K562 (cell line): ENCODE measurements at regions not wholly inside any gene's neighbourhood (a gene's known extent, or its start where the extent isn't known, plus 50 kb on each side); places are given as distances from the start of the nearest gene placed in this dataset.

Experiments used
- CBX3 ChIP-seq, 2 experiments: IDR thresholded peaks; 1 replicate in 1 of 2; 2 replicates in 1 of 2; pipeline ENCODE4 v1.6.1; 2012; ENCODE audit warnings: inconsistent platforms in 2 of 2, low read length in 2 of 2, borderline replicate concordance in 1 of 2, control low read depth in 1 of 2
- CCNT2 ChIP-seq: IDR thresholded peaks from 2 replicates; pipeline ENCODE4 v1.6.1; 2011; ENCODE audit warnings: borderline replicate concordance, low read depth, mild to moderate bottlenecking, moderate library complexity, mixed read lengths, low read length; ENCODE audit not compliant: insufficient read length; ENCODE audit errors: extremely low read depth
- JUND ChIP-seq, 2 experiments: IDR thresholded peaks; 2 replicates in 1 of 2; 3 replicates in 1 of 2; pipeline ENCODE4 v1.6.1; 2011; ENCODE audit warnings: borderline replicate concordance in 2 of 2, low read depth in 2 of 2, low read length in 2 of 2, improper control_type of control experiment in 1 of 2, missing biosample characterization in 1 of 2, missing genetic modification characterization in 1 of 2, missing genetic modification reagents in 1 of 2
- MYC ChIP-seq, 2 experiments: fragments of 250-450 bp in 1 of 2; sonication (Bioruptor Pico) in 1 of 2; IDR thresholded peaks; 2 replicates each; pipeline versions ENCODE4 v1.5.1 to v1.6.1; 2012 to 2021; ENCODE audit warnings: low read depth in 2 of 2, borderline replicate concordance in 1 of 2, improper control_type of control experiment in 1 of 2, low read length in 1 of 2, mild to moderate bottlenecking in 1 of 2, moderate library complexity in 1 of 2
- RCOR1 ChIP-seq, 2 experiments: IDR thresholded peaks; 2 replicates each; pipeline ENCODE4 v1.6.1; 2012; ENCODE audit warnings: low read depth in 2 of 2, low read length in 2 of 2, borderline replicate concordance in 1 of 2, improper control_type of control experiment in 1 of 2
- SLC30A9 ChIP-seq: fragments of 250-450 bp; sonication (Bioruptor Pico); IDR thresholded peaks from 2 replicates; pipeline ENCODE4 v1.8.0; 2022; ENCODE audit warnings: mild to moderate bottlenecking, moderate library complexity
- U2AF2 ChIP-seq: fragments of 200-400 bp; formaldehyde crosslinking; optimal IDR thresholded peaks from 2 replicates; pipeline ENCODE3; 2017; ENCODE audit warnings: low read depth, mild to moderate bottlenecking, low read length
- ZNF766 ChIP-seq: fragments of 200-800 bp; sonication (Bioruptor generic); conservative IDR thresholded peaks from 2 replicates; pipeline ENCODE4 v1.6.1; 2016; ENCODE audit warnings: missing genetic modification characterization, missing compliant biosample characterization
- TF ChIP-seq, protein P1 (sequence below), 2 experiments: fragments of 450-650 bp; IDR thresholded peaks; 2 replicates each; pipeline ENCODE4 v1.6.1; 2018; ENCODE audit warnings: mild to moderate bottlenecking in 2 of 2, low read depth in 1 of 2; ENCODE audit not compliant: partially characterized antibody in 2 of 2
- TF ChIP-seq, protein P2 (sequence below): IDR thresholded peaks from 2 replicates; pipeline ENCODE4 v1.6.1; 2014; ENCODE audit warnings: antibody characterized with exemption
- TF ChIP-seq, protein P3 (sequence below): fragments of 200-800 bp; sonication (Bioruptor generic); IDR thresholded peaks from 2 replicates; pipeline ENCODE4 v1.6.1; 2016; ENCODE audit warnings: missing genetic modification characterization, missing compliant biosample characterization
- TF ChIP-seq, protein P4 (sequence below): fragments of 450-650 bp; formaldehyde crosslinking; conservative IDR thresholded peaks from 2 replicates; pipeline ENCODE4 v1.4.0; 2022; ENCODE audit warnings: mild to moderate bottlenecking, missing genetic modification characterization

DNA sequence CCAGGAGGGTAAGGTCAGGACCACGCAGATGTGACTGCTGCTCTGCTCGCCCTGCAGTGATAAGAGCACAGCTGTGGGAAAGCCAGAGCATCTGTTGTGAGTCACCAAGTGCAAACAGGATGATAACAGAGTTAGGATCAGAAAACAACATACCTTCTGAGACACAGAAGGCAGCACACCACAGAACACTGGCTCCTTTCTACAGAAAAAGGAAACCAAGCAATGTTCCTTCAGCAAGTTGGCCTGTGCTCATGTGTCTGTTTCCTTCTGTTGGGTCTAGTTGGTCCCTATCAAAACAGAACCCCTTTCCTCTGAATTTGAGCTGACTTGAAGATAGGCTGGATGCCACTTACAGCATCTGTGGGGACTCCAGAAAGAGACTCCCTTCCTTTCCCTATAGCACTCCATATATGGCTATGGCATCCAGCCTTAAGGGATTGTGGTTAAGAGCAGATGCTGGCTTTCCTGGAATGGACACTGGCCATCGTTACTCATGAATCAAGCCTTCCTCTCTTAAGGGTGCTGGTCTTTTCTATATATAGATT is 440.7 kb upstream of the THBS1 start (continued):
- TF ChIP-seq, protein P1, sequence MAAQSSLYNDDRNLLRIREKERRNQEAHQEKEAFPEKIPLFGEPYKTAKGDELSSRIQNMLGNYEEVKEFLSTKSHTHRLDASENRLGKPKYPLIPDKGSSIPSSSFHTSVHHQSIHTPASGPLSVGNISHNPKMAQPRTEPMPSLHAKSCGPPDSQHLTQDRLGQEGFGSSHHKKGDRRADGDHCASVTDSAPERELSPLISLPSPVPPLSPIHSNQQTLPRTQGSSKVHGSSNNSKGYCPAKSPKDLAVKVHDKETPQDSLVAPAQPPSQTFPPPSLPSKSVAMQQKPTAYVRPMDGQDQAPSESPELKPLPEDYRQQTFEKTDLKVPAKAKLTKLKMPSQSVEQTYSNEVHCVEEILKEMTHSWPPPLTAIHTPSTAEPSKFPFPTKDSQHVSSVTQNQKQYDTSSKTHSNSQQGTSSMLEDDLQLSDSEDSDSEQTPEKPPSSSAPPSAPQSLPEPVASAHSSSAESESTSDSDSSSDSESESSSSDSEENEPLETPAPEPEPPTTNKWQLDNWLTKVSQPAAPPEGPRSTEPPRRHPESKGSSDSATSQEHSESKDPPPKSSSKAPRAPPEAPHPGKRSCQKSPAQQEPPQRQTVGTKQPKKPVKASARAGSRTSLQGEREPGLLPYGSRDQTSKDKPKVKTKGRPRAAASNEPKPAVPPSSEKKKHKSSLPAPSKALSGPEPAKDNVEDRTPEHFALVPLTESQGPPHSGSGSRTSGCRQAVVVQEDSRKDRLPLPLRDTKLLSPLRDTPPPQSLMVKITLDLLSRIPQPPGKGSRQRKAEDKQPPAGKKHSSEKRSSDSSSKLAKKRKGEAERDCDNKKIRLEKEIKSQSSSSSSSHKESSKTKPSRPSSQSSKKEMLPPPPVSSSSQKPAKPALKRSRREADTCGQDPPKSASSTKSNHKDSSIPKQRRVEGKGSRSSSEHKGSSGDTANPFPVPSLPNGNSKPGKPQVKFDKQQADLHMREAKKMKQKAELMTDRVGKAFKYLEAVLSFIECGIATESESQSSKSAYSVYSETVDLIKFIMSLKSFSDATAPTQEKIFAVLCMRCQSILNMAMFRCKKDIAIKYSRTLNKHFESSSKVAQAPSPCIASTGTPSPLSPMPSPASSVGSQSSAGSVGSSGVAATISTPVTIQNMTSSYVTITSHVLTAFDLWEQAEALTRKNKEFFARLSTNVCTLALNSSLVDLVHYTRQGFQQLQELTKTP (IDR thresholded peaks at IDR 0.05; ENCODE audit: low read depth in 1 of 2, partially characterized antibody in 2 of 2) = peak in 1 of 2 experiments; percentile 36
- TF ChIP-seq, protein P2, sequence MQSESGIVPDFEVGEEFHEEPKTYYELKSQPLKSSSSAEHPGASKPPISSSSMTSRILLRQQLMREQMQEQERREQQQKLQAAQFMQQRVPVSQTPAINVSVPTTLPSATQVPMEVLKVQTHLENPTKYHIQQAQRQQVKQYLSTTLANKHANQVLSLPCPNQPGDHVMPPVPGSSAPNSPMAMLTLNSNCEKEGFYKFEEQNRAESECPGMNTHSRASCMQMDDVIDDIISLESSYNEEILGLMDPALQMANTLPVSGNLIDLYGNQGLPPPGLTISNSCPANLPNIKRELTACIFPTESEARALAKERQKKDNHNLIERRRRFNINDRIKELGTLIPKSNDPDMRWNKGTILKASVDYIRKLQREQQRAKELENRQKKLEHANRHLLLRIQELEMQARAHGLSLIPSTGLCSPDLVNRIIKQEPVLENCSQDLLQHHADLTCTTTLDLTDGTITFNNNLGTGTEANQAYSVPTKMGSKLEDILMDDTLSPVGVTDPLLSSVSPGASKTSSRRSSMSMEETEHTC = no peak
- TF ChIP-seq MYC (IDR thresholded peaks at IDR 0.05; ENCODE audit: low read depth, low read length) = no peak
- TF ChIP-seq MYC (CRISPR knock-in tag; IDR thresholded peaks at IDR 0.05; ENCODE audit: borderline replicate concordance, low read depth) = no peak
- no peak for TF ChIP-seq SLC30A9 (CRISPR knock-in tag)
- peak; percentile 94 for TF ChIP-seq JUND (IDR thresholded peaks at IDR 0.05; ENCODE audit: borderline replicate concordance, low read depth, low read length)
- TF ChIP-seq JUND (tag; IDR thresholded peaks at IDR 0.05; ENCODE audit: borderline replicate concordance, low read depth, low read length) = peak; percentile 95; the same call in 2 of the 3 replicates
- TF ChIP-seq, protein P3, sequence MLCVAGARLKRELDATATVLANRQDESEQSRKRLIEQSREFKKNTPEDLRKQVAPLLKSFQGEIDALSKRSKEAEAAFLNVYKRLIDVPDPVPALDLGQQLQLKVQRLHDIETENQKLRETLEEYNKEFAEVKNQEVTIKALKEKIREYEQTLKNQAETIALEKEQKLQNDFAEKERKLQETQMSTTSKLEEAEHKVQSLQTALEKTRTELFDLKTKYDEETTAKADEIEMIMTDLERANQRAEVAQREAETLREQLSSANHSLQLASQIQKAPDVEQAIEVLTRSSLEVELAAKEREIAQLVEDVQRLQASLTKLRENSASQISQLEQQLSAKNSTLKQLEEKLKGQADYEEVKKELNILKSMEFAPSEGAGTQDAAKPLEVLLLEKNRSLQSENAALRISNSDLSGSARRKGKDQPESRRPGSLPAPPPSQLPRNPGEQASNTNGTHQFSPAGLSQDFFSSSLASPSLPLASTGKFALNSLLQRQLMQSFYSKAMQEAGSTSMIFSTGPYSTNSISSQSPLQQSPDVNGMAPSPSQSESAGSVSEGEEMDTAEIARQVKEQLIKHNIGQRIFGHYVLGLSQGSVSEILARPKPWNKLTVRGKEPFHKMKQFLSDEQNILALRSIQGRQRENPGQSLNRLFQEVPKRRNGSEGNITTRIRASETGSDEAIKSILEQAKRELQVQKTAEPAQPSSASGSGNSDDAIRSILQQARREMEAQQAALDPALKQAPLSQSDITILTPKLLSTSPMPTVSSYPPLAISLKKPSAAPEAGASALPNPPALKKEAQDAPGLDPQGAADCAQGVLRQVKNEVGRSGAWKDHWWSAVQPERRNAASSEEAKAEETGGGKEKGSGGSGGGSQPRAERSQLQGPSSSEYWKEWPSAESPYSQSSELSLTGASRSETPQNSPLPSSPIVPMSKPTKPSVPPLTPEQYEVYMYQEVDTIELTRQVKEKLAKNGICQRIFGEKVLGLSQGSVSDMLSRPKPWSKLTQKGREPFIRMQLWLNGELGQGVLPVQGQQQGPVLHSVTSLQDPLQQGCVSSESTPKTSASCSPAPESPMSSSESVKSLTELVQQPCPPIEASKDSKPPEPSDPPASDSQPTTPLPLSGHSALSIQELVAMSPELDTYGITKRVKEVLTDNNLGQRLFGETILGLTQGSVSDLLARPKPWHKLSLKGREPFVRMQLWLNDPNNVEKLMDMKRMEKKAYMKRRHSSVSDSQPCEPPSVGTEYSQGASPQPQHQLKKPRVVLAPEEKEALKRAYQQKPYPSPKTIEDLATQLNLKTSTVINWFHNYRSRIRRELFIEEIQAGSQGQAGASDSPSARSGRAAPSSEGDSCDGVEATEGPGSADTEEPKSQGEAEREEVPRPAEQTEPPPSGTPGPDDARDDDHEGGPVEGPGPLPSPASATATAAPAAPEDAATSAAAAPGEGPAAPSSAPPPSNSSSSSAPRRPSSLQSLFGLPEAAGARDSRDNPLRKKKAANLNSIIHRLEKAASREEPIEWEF (CRISPR knock-in tag) = no peak
- TF ChIP-seq, protein P4, sequence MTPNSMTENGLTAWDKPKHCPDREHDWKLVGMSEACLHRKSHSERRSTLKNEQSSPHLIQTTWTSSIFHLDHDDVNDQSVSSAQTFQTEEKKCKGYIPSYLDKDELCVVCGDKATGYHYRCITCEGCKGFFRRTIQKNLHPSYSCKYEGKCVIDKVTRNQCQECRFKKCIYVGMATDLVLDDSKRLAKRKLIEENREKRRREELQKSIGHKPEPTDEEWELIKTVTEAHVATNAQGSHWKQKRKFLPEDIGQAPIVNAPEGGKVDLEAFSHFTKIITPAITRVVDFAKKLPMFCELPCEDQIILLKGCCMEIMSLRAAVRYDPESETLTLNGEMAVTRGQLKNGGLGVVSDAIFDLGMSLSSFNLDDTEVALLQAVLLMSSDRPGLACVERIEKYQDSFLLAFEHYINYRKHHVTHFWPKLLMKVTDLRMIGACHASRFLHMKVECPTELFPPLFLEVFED (CRISPR knock-in tag) = no peak
- TF ChIP-seq U2AF2 = no peak
- peak in 1 of 2 experiments; percentile 84; a peak in 2 of 4 replicates for TF ChIP-seq RCOR1 (IDR thresholded peaks at IDR 0.05; ENCODE audit: borderline replicate concordance in 1 of 2, low read depth in 2 of 2, low read length in 2 of 2)
- TF ChIP-seq CCNT2 = peak; percentile 37
- TF ChIP-seq CBX3 (IDR thresholded peaks at IDR 0.05; ENCODE audit: borderline replicate concordance in 1 of 2, low read length in 2 of 2) = peak in 1 of 2 experiments; percentile 62; a peak in 1 of 3 replicates
- TF ChIP-seq ZNF766 = peak; percentile 83
